GM19043 (cell line): ENCODE measurements at regions not wholly inside any gene's neighbourhood (a gene's known extent, or its start where the extent isn't known, plus 50 kb on each side); places are given as distances from the start of the nearest gene placed in this dataset.
"Not testable (repeated sequence)": the region's sequence is repeated elsewhere in the genome, so short reads cannot be mapped to it uniquely, and the experiment has no call there.

Experiments
- ATAC-seq: cut with Tn5 transposase; IDR thresholded peaks from one replicate; pipeline ENCODE4 v1.9.1; 2021; ENCODE audit warnings: low read depth; ENCODE audit not compliant: unreplicated experiment

DNA sequence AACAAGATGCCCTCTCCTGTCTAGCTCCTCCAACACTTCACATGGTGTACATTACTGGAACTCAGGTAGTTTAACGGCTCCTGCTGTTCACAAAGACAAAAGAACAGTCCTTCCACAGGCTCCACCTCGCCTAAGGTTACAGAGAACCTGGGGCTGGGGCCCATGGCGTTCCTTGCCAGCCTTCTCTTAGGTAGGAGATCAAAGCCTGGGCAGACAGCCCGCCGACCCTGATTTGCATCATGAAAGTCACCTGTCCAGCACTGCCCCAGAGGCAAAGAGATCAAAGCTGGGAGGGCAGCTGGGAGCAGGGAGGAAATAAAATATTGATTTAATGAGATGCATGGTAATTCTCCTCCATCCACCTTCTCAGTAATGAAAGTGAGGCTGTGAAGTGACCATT is 115.0 kb upstream of the SLIT3 start:
- ATAC-seq, result no peak

DNA sequence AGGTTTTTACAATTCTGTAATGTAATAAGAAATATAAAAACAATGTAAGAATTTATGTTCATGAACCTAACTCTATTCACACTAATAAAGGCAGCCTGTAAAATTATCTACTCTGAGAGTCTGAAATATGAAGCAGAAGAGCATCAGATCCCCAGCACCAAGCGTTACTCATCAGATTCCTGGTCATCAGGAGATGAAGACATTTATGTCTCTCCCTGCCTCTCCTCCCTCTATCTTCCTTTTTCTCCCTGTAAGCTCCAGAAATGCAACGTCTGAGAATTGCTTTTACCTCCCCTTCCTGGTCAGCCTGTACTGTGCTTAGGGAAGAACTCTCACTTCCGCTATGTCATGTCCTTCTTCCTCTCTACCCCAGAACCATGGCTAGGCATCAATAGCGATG is 114.4 kb upstream of the SLIT3 start:
- ATAC-seq, result no peak

DNA sequence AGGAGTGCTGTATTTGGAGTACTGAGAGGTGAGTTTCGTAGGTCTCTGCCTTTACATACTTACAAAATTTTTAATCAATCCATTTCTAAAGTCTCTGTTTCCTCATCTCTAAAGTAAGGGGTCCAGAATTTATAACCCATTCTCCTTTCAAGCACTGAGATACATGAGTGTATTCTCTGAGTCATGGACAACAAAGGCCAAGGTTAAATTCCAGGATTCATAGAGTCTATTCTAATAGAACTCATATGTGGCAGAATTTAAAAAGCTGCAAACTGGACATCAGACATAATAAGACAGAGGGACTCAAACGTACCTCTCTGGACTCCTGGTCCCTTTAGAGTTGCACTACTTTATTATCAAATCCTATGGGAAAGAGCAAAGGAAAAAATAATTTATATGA is 112.5 kb upstream of the SLIT3 start:
- no peak for ATAC-seq

GRCh38 chr5:169412831-169413230 is 111.9 kb upstream of the SLIT3 start:
- no peak for ATAC-seq

- ATAC-seq, result no peak
Measured at GRCh38 chr5:169411786-169412430, 111.0 kb upstream of the SLIT3 start.

DNA sequence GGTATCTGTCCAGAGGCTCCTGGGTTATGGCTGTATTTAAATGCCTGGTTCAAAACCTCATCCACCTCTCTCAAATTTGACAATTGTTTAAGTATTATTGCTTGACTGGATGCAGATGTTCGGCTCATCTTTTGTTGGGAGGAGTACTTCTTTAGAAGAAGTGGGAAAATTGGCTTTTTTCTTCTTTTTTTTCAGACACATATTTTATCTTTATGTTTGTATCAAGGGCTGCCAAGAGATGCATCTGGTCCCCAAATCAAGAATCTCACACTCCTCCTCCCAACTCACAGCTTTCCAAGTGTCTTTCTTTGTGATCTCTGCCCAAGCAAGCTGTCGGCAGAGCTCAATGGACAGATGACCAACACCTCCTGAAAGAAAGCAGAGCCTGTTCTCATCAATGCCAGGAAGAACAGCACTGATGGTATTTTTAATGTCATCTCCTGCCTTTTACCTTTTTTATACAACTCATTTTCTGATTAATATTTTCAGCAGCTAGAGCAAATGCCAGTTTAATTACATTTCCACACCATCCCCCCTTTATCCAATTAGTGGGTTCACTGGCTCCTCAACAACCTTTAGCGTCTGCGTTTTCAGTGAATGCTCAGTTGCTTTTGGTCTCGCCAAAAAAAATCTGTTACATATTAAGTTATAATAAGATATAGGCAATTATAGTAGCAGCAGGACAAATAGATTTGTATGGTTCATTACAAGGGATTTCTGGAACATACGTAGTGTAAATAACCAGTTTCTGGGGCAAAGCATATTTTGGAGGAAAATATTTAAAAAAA is 110.3 kb upstream of the SLIT3 start:
- ATAC-seq, result no peak

DNA sequence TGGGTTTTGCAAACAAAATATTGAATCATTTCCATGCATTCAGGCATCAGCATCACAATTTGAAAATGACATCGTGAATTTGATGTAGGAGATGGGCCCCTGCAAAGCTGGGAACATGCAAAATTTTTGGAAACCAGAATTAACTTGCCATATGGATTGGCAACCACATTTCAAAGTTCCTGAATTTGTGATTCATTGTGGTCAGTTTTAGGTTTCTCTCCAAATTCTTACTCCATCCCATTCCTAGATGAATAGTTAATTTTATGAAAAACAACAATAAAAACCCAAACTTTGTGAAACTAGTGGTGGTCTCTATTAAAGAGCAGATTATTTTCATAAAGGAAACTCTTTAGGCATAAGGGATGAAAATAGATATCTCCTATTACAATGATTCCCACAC is 107.8 kb upstream of the SLIT3 start:
- ATAC-seq, result no peak

GRCh38 chr5:169408171-169408570 is 107.2 kb upstream of the SLIT3 start:
- ATAC-seq, result no peak

GRCh38 chr5:169404223-169404622 is 103.3 kb upstream of the SLIT3 start:
- no peak for ATAC-seq

- ATAC-seq, result no peak
Measured at GRCh38 chr5:169398515-169398914, 97.6 kb upstream of the SLIT3 start.

- ATAC-seq, result no peak
Measured at GRCh38 chr5:169395136-169395535, 94.2 kb upstream of the SLIT3 start.

- ATAC-seq, result no peak
Measured at GRCh38 chr5:169394371-169394770, 93.4 kb upstream of the SLIT3 start.

DNA sequence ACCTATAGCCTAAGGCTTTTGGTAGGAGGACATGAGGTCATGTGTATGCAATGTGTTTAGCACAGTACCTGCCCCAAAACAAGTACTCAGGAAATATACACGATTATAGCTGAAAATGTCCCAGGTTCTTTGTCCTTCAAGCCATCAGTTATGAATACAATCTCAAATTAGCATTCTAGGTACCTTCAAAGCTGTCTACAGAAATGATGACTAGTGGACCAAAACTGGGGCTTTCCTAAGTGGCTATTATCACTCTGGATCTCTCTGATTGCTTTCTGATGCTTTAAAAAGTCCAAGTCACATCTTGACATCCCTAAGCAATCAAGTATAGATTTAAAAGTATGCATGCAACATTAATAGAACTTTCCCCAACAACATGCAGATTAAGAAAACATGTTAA is 93.0 kb upstream of the SLIT3 start:
- no peak for ATAC-seq

DNA sequence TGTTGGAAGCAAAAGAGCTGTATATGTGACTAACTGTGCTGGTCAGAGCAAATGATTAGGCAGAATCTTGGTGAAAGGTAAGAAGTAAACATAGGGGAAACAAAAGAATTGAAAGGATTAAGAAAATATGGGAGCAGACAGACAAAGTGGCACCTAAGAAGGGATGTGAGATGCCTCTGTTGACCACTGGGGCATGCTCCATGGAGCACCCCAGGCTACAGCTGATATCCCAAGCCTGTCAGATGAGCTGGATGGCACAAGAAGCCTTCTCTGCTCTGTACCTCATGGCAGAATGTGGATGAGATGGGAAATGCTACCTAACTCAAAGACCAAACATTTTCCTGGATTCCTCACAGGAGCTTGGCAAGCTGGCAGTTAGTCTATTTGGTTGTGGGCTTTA is 89.3 kb upstream of the SLIT3 start:
- no peak for ATAC-seq

GRCh38 chr5:169389318-169389717 is 88.4 kb upstream of the SLIT3 start:
- no peak for ATAC-seq

- ATAC-seq, result no peak
Measured at GRCh38 chr5:169385636-169386035, 84.7 kb upstream of the SLIT3 start.

DNA sequence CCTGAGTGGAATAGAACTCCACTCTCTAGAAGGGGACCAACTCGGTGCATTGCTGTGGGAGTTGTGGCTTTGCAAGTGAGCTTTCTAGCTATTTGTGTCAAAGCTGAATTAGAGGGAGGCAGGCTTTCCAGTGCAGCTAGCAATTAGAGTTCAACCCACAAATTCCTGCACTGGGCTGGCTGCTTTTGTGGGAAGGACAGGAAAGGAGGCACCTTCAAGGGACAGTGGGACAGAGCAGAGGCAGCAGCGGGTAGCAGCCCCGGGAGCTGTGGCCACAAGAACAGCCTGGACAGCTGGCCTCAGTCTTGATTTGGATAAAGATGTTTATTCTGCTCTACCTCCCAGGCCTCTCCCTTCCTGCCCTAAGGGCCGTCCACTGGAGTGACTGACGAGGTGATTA is 83.7 kb upstream of the SLIT3 start:
- ATAC-seq, result no peak

- ATAC-seq, result no peak
Measured at GRCh38 chr5:169374761-169375160, 73.8 kb upstream of the SLIT3 start.

DNA sequence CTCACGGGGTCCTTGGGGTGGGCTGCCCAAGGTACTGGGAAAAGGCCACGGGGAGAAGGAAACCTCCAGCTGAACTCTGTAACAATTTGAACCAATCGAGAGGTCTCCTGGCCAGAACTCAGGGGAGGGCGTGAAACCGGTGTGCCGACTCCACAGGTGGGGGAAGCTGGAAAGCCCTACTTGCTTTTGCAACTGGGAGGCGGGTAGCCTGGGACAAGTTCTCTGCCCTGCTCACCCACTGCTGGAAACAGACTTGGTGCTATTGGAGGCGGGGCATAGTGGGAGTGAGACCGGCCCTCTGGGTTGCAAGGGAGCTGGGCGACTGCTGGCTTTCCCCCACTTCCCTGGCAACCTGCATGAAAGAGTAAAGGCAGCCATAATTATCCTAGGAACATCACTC is 73.2 kb upstream of the SLIT3 start:
- no peak for ATAC-seq

DNA sequence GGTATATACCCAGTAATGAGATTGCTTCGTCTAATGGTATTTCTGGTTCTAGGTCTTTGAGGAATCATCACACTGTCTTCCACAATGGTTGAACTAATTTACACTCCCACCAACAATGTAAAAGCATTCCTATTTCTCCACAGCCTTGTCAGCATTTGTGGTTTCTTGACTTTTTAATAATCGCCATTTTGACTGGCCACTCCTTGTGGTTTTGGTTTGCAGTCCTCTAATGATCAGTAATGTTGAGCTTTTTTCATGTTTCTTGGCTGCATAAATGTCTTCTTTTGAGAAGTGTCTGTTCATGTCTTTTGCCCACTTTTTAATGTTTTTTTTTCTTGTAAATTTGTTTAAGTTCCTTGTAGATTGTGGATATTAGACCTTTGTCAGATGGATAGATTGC is 70.9 kb upstream of the SLIT3 start:
- not testable (repeated sequence) for ATAC-seq

DNA sequence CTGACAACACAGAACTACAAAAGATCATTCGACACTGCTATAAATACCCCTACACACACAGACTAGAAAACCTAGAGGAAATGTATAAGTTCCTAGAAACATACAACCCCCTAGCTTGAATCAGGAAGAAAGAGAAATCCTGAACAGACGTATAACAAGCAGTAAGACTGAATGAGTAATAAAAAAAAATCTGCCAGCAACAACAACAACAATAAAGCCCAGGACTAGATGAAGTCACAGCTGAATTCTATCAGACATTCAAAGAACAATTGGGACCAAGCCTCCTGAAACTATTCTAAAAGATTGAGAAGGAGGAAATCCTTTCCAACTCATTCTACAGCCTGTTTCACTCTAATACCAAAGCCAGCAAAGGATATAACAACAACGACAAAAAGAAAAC is 68.2 kb upstream of the SLIT3 start:
- ATAC-seq, result no peak

DNA sequence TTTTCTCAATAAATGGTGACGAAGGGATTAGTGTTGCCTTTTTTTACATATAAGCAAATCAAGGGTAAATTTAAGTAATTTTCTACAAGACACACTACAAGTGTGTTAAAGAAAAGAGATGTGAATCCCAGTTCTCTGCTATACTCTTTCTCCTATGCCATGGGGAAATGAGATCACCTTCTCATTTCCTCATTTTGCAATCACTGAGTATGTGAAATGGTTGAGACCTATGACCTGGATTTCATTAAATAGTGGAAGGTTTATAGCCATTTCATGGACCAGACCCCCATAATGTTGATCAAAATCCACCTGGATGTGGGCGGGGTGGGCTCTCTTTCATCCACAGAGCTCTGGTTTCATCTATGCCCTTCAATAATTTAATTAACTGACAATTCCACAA is 66.9 kb upstream of the SLIT3 start:
- no peak for ATAC-seq
